ENCODE measurements at regions not wholly inside any gene's neighbourhood (a gene's known extent, or its start where the extent isn't known, plus 50 kb on each side); places are given as distances from the start of the nearest gene placed in this dataset.

DNA sequence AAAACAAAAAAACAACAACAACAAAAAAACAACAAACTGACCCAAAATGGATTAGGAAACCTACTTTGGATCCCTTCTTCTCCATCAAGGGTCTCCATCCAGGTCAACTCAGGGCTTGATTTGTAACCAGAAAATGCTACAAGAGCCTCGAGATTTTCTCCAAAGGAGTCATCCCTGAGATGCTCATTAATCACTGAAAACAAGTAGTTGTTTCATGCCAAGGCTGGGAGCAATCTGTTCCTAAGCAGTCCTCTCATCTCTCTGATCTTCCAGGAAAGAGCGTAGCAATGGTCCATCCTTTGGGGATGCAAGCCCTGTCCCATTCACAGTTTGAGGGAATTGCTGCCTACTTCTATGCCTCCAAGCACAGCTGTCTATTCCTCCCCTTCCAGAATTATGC, 203.0 kb upstream of the MAP3K1 start:
- peaks cover 11% of the 10 kb centered on the region for H3K9me3 Mint-ChIP-seq
- no peak for ATAC-seq
- H3K4me1 Mint-ChIP-seq = peaks cover 76% of the 10 kb centered on the region
- peak overlapping the region; percentile 58 for H3K27ac Mint-ChIP-seq
- peaks cover 14% of the 10 kb centered on the region for H3K36me3 Mint-ChIP-seq
- H3K4me3 Mint-ChIP-seq = no peak overlapping the region
- no peaks in the 10 kb centered on the region for H3K27me3 Mint-ChIP-seq

GRCh38 chr5:56610093-56610698, 205.2 kb upstream of the MAP3K1 start:
- H3K4me3 Mint-ChIP-seq = no peak overlapping the region
- H3K27ac Mint-ChIP-seq = peak overlapping the region; percentile 52
- ATAC-seq = peak; percentile 59
- peaks cover 65% of the 10 kb centered on the region for H3K4me1 Mint-ChIP-seq
- peaks cover 14% of the 10 kb centered on the region for H3K36me3 Mint-ChIP-seq
- H3K27me3 Mint-ChIP-seq = no peaks in the 10 kb centered on the region
- H3K9me3 Mint-ChIP-seq = peaks cover 8% of the 10 kb centered on the region

- Mint-ChIP-seq H3K36me3 (peaks cover 14% of the 10 kb centered on the region), H3K27ac (peak overlapping the region; percentile 34), H3K4me3 (no peak overlapping the region), H3K4me1 (peaks cover 46% of the 10 kb centered on the region), H3K9me3 (peaks cover 8% of the 10 kb centered on the region), H3K27me3 (no peaks in the 10 kb centered on the region)
- no peak for ATAC-seq
These were observed 207.0 kb upstream of the MAP3K1 start for GRCh38 chr5:56608217-56608925.

DNA sequence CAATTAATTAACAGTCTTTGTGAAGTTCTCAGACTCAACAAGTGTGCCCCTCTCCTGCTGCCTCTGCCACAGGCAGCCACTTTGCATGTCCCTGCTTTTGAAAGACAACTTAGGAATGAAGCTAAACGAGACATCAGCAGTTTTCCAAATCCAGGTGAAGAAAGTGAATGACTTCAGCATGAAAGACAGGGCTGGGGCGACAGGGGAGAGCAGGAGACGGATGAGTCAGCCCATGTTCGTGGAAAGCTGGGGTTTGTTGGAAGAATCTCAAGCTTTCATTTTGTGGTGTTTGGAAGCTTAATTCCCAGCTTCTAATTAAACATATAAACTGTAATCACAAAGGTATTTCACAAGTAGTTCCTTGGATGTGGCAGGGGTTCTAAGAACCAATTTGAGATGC, 207.8 kb upstream of the MAP3K1 start:
- no peak overlapping the region for H3K4me3 Mint-ChIP-seq
- peaks cover 14% of the 10 kb centered on the region for H3K36me3 Mint-ChIP-seq
- no peaks in the 10 kb centered on the region for H3K27me3 Mint-ChIP-seq
- no peak for ATAC-seq
- H3K27ac Mint-ChIP-seq = peak overlapping the region; percentile 34
- H3K9me3 Mint-ChIP-seq = peaks cover 8% of the 10 kb centered on the region
- peaks cover 38% of the 10 kb centered on the region for H3K4me1 Mint-ChIP-seq

- peak overlapping the region; percentile 34 for H3K27ac Mint-ChIP-seq
- no peak overlapping the region for H3K4me3 Mint-ChIP-seq
- H3K36me3 Mint-ChIP-seq = peaks cover 14% of the 10 kb centered on the region
- H3K4me1 Mint-ChIP-seq = peaks cover 36% of the 10 kb centered on the region
- H3K9me3 Mint-ChIP-seq = peaks cover 8% of the 10 kb centered on the region
- H3K27me3 Mint-ChIP-seq = no peaks in the 10 kb centered on the region
- ATAC-seq = no peak
These were observed 208.3 kb upstream of the MAP3K1 start for GRCh38 chr5:56607074-56607473.

- Mint-ChIP-seq H3K27ac (peak overlapping the region; percentile 34), H3K36me3 (peaks cover 8% of the 10 kb centered on the region), H3K27me3 (no peaks in the 10 kb centered on the region), H3K4me1 (peaks cover 28% of the 10 kb centered on the region), H3K9me3 (peaks cover 3% of the 10 kb centered on the region), H3K4me3 (no peak overlapping the region)
- ATAC-seq = no peak
These were observed 209.2 kb upstream of the MAP3K1 start for GRCh38 chr5:56606192-56606591.

- Mint-ChIP-seq H3K36me3 (peaks cover under 1% of the 10 kb centered on the region), H3K4me3 (no peak overlapping the region), H3K9me3 (no peaks in the 10 kb centered on the region), H3K27ac (peak overlapping the region; percentile 34), H3K27me3 (no peaks in the 10 kb centered on the region), H3K4me1 (peaks cover 20% of the 10 kb centered on the region)
- no peak for ATAC-seq
These were observed 210.1 kb upstream of the MAP3K1 start for GRCh38 chr5:56605231-56605630.

DNA sequence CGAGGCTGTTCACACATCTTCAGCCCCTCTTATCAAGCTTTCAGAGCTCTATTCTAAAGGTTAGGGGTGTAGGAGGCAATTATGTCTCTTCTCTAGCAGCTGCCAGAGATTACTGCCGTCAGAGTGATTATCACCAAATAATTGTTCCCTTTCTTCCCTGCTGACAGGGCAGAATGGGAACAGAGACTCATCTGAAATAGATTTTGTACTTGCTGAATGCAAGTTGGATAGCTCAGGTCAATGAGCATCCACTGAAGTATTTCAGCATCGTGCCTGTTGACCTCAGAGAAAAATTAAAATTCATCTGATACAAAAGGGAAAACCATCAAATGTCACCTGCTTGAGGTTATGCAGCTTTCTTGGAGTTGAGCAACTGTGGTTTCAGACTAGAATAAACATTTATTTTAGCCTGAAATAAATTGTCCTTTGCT, 213.7 kb upstream of the MAP3K1 start:
- H3K9me3 Mint-ChIP-seq = no peaks in the 10 kb centered on the region
- no peaks in the 10 kb centered on the region for H3K36me3 Mint-ChIP-seq
- no peak overlapping the region for H3K4me3 Mint-ChIP-seq
- no peak overlapping the region for H3K27ac Mint-ChIP-seq
- H3K4me1 Mint-ChIP-seq = peaks cover 8% of the 10 kb centered on the region
- ATAC-seq = no peak
- H3K27me3 Mint-ChIP-seq = no peaks in the 10 kb centered on the region

- peak overlapping the region; percentile 53 for H3K27ac Mint-ChIP-seq
- H3K27me3 Mint-ChIP-seq = no peaks in the 10 kb centered on the region
- no peaks in the 10 kb centered on the region for H3K9me3 Mint-ChIP-seq
- H3K4me1 Mint-ChIP-seq = peaks cover 10% of the 10 kb centered on the region
- no peak for ATAC-seq
- no peaks in the 10 kb centered on the region for H3K36me3 Mint-ChIP-seq
- H3K4me3 Mint-ChIP-seq = no peak overlapping the region
These were observed 216.4 kb upstream of the MAP3K1 start for GRCh38 chr5:56598941-56599340.

- no peak overlapping the region for H3K4me3 Mint-ChIP-seq
- ATAC-seq = no peak
- no peaks in the 10 kb centered on the region for H3K36me3 Mint-ChIP-seq
- peak overlapping the region; percentile 15 for H3K27ac Mint-ChIP-seq
- no peaks in the 10 kb centered on the region for H3K27me3 Mint-ChIP-seq
- H3K4me1 Mint-ChIP-seq = peaks cover 27% of the 10 kb centered on the region
- no peaks in the 10 kb centered on the region for H3K9me3 Mint-ChIP-seq
These were observed 219.2 kb upstream of the MAP3K1 start for GRCh38 chr5:56596155-56596554.

GRCh38 chr5:56595566-56595965, 219.8 kb upstream of the MAP3K1 start:
- H3K4me3 Mint-ChIP-seq = no peak overlapping the region
- H3K27me3 Mint-ChIP-seq = no peaks in the 10 kb centered on the region
- peaks cover 27% of the 10 kb centered on the region for H3K4me1 Mint-ChIP-seq
- H3K36me3 Mint-ChIP-seq = no peaks in the 10 kb centered on the region
- H3K9me3 Mint-ChIP-seq = no peaks in the 10 kb centered on the region
- ATAC-seq = no peak
- H3K27ac Mint-ChIP-seq = peak overlapping the region; percentile 15

GRCh38 chr5:56594792-56595191, 220.6 kb upstream of the MAP3K1 start:
- Mint-ChIP-seq H3K4me3 (no peak overlapping the region), H3K27me3 (no peaks in the 10 kb centered on the region), H3K36me3 (no peaks in the 10 kb centered on the region), H3K27ac (peak overlapping the region; percentile 15), H3K4me1 (peaks cover 27% of the 10 kb centered on the region), H3K9me3 (no peaks in the 10 kb centered on the region)
- no peak for ATAC-seq

DNA sequence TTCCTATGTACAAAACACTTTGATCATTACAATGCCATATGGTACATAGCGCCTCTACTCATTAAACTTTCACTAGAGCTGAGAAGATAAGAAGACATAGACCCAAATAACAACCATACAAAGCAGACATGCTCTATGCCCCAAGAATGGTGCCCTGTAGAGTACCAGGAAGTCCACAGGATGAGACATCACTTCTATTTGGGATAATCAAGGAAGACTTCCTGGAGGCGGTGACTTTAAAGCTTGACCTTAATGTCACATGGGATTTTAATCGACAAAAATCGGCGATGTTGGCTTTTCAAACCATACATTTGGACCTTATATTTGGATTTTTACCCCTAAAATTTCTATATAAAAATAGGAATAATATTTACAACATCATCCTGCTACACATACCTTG, 224.3 kb upstream of the MAP3K1 start:
- H3K27ac Mint-ChIP-seq = no peak overlapping the region
- H3K27me3 Mint-ChIP-seq = no peaks in the 10 kb centered on the region
- no peaks in the 10 kb centered on the region for H3K9me3 Mint-ChIP-seq
- H3K36me3 Mint-ChIP-seq = no peaks in the 10 kb centered on the region
- peaks cover 51% of the 10 kb centered on the region for H3K4me1 Mint-ChIP-seq
- no peak overlapping the region for H3K4me3 Mint-ChIP-seq
- ATAC-seq = no peak

- Mint-ChIP-seq H3K27me3 (no peaks in the 10 kb centered on the region), H3K9me3 (no peaks in the 10 kb centered on the region), H3K4me1 (peaks cover 59% of the 10 kb centered on the region), H3K4me3 (peak overlapping the region; percentile 22), H3K27ac (peak overlapping the region; percentile 83), H3K36me3 (no peaks in the 10 kb centered on the region)
- ATAC-seq = no peak
These were observed 225.9 kb upstream of the MAP3K1 start for GRCh38 chr5:56589481-56589860.

DNA sequence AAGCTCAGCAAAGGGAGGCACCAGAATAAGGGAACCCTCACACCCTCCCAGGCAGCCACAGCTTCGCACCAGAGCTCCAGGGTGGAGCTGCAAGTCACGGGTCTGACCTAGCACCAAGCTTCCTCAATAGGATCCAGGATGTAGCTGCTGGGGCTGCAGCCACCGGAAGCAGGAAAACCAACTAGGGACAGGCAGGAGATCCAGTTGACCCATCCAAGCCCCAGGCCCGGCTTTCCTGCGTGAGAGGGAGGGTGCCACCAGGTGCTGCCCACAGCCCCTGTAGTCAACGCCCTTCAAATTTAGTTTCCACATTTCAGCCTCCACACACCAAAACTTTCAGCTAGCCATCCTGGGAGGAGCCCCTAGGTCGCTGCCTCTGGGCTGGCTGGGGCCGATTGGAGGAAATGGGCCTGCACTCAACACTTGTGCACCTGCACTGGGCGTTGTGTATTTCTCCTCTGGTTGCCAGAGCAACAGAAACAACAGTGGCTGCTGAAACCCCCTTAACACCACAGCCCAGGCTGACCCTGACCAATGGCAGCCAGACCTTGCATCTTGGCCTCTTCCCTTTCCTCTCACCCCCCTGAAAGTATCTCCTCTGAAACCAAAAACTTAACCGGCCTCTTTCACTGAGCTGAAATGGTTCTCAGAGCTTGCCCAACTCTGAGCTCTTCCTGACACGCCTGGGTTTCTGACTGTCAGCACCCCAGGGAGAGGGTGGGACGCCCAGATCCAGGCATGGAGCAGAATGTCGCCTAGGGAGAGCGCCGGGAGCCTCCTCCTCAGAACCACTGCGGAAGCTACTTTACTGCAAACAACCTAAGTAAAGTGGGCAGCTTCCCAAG, 226.5 kb upstream of the MAP3K1 start:
- H3K9me3 Mint-ChIP-seq = no peaks in the 10 kb centered on the region
- no peaks in the 10 kb centered on the region for H3K36me3 Mint-ChIP-seq
- H3K4me1 Mint-ChIP-seq = peaks cover 56% of the 10 kb centered on the region
- peak; percentile 99 for ATAC-seq
- H3K27me3 Mint-ChIP-seq = no peaks in the 10 kb centered on the region
- H3K4me3 Mint-ChIP-seq = peak overlapping the region; percentile 22
- H3K27ac Mint-ChIP-seq = peak overlapping the region; percentile 83

All from stimulated activated memory B cell treated with anti-CD40 and anti-IgM and Interleukin-4, amounts not matched to agents 10 μg/mL and 1 μg/mL and 100 μg/mL, for 72 hours (primary cell).